Stimulated activated CD4-positive, alpha-beta T cell treated with anti-CD3 and anti-CD28 coated beads, Interleukin-15, amount 100 ng/mL, for 1 hour (primary cell): ENCODE measurements at regions not wholly inside any gene's neighbourhood (a gene's known extent, or its start where the extent isn't known, plus 50 kb on each side); places are given as distances from the start of the nearest gene placed in this dataset.
"Not testable (repeated sequence)": the region's sequence is repeated elsewhere in the genome, so short reads cannot be mapped to it uniquely, and the experiment has no call there.

Source experiments
- DNase-seq, 2 donors: peaks; one replicate each; pipeline ENCODE4 v3.0.0-alpha.2; 2020; ENCODE audit warnings: low read depth in 1 of 2, low spot score in 1 of 2

DNA sequence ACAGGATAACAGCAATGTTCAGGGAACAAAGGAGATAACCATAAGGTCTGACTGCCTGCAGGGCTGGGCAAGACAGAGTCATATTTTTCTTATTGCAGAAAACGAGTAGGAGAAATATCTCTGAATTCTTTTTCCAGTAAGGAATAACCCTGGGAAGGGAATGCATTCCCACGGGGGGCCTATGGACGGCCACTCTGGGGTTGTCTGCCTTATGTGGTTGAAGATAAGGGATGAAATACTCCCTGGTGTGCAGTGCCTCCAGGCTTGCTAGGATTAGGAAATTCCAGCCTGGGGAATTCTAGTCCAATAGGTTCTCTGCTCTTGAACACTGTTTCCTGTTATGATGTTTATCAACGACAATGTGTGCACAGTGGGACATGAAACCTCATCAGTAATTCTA lies 185.3 kb upstream of the HSFY2 start:
- no peak for DNase-seq

DNA sequence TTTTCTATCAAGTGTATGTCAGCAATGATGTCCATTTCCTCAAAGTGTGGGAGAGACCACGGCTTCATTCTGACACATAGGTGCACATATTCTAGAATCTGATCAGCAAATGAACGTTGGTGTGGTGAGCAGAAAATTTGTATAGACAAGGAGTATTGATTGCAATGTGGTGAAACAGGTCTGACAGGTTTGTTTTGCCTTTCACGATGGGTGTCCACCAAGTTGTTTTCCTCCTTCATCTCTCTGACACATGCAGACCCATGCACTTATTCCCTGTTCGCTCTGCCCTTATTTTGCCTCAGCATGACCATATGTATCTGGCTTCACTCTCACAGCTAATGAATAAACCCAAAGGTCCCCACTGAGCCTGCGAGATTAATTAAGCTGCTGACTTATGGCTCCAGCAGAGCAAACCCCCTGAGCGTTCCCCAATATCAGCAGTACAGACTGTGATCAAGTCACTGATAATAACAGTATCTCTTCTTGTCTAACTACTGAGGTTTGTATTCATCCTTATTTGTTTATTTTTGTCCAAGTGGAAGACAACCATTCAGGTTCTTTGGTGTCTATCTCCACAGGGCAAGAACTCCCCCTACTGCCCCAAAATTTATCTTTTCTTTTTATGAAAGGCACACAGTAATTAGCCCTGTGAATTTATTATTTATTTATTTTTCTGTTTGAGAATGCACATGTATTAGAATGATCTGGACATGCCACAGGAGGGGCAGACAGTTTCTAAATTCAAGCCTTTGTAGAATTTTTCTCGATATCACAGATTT lies 178.3 kb upstream of the HSFY2 start:
- no peak for DNase-seq

DNA sequence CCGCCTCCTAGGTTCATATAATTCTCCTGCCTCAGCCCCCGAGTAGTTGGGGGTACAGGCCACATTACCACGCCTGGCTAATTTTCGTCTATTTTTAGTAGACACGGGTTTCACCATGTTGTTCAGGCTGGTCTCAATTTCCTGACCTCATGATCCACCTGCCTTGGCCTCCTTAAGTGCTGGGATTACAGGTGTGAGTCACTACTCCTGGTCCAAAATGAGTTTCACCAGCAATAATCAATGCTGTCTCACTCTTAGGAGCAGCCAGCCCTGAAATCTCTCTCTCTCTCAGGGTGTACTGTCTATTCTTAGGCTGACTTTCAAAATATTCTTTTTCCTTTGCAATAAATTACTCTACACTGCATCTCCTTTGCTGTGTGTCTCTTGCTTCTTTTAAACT lies 177.5 kb upstream of the HSFY2 start:
- DNase-seq = no peak

DNA sequence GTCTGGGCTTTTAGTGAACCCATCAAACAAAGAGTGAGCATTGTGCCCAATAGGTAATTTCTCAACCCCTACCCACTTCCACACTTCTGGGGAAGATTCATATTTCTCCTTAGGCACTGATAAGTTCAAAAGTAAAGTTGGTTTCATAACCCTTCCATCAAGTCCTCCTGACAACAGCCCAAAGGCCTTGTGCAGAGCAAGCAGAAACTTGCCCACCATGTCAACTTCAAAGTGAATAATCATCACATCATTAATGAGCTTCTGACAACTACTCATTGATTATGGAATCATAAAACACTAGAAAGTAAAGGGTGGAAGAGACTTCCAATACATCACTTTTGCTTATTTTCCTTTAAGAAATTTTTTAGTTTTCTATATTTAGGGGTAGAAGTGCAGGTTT lies 163.3 kb upstream of the HSFY2 start:
- DNase-seq = no peak

DNA sequence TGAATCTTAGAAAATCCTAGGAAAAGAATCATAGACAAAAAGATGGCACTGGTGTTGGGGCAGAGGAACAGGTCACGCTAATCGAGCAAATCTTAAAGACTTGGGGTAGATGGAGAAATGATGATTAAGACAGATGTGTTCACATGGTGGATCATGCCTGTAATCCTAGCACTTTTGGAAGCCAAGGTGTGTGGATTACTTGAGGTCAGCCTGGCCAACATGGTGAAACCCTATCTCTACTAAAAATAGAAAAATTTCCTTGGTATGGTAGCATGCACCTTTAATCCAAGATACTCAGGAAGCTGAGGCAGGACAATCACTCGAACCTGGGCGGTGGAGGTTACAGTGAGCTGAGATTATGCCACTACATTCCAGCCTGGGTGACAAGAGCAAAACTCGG lies 145.7 kb upstream of the HSFY2 start:
- no peak for DNase-seq

DNA sequence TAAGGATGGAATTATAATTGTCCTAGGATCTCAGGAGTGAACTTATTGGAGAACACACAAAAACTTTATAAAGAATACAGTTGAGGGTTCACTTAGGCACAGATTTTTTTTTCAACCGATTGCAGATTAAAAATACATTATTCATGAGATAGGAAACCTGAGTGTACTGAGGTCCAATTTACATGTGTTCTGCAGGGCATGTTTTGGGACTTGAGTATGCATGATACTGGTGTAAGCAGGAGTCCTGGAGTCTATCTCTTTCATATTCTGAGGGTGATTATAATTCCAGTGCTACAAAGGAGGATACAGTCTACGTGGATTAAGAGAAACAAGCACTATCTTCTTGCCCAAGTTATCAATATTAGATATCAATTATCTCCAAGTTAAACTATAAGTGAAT lies 139.3 kb upstream of the HSFY2 start:
- DNase-seq = no peak

DNA sequence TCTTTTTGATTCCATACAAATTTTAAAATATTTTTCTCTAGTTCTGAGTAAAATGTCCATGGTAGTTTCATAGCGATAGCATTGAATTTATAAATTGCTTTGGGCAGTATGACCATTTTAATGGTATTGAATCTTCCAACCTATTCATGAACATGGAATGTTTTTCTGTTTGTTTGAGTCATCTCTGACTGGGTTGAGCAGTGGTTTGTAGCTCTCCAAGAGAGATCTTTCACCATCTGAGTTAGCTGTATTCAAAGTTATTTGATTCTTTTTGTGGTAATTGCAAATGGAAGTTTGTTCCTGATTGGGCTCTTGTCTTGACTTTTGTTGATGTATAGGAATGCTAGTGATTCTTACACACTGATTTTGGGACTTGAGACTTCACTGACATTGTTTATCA lies 136.3 kb upstream of the HSFY2 start:
- no peak for DNase-seq

DNA sequence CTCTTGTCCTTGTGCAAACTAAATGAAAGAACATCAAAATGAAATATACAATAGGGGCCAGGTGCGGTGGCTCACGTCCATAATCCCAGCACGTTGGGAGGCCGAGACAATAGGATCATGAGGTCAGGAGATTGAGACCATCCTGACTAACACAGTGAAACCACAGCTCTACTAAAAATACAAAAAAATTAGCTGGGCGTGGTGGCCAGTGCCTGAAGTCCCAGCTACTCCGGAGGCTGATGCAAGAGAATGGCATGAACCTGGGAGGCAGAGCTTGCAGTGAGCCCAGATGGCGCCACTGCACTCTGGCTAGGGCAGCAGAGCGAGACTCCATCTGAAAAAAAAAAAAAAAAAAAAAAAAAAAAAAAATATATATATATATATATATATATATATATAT lies 132.7 kb upstream of the HSFY2 start:
- DNase-seq = not testable (repeated sequence)

DNA sequence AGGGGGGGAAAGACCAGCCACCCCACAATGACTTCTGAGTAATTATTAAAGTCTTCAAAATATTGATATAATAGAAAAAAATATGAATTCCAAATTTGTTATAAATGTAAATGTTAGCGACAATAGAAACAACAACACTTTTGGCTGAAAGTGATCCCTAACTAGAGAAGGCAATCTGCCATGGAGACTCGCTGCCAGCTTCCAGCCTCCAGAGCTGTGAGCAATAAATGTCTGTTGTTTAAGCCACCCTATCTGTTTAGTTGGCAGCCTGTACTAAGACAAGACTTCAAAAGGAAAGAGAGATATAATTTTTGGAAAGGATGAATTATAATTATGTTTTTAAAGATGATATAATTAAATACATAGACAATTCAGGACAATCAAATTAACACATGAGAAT lies 130.8 kb upstream of the HSFY2 start:
- no peak for DNase-seq

DNA sequence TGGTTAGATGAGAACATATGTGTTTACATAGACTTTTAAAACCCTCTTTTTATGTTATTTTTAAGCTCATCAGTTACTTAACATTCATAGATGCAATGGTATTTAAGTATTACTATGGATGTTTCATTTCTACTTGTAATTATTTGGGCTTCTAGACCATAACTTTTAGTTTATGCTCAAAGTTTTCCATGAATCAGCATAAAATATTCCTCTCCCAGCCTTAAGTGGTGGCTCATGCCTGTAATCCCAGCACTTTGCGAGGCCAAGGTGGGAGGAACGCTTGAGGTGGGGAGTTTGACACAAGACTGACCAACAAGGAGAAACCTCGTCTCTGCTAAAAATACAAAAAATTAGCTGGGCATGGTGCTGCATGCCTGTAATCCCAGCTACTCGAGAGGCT lies 118.5 kb upstream of the HSFY2 start:
- no peak for DNase-seq

DNA sequence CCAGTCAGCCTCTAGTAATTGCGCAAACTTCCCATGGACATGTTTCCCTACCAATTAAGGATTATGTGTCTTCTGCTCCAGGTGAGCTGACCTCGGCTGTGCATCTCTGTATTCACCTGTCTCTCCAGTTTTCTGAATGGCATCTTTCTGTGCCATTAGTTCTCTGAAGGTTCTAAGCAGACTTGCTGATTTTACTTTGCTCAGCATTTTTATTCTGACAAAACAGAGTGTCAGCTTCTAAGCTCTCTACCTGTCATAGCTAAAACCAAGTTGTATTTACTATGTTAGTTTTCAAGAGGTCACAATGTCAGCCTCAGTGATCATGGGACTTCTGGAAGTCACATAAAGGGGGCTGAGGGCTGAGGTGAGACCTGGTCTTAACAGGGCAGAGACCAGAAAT lies 116.0 kb upstream of the HSFY2 start:
- no peak for DNase-seq

DNA sequence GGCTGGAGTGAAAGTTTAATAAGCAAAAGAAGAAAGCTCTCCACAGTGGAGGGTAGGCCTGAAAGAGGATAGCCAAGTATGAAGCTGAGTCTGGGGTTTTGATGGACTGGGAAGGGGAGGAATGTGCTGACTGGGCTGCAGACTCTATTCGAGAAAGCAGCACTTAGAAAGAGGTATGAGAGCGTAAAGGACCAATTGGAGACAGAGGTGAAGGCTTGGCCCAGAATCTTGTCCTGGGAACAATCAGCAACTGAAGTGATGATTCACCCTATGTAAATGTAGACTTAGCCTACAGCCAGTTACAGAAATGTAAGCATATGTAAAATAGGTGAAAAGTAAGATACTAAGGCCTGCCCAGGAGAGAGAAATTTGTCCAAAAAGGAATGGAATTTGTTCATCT lies 111.2 kb upstream of the HSFY2 start:
- DNase-seq = no peak

DNA sequence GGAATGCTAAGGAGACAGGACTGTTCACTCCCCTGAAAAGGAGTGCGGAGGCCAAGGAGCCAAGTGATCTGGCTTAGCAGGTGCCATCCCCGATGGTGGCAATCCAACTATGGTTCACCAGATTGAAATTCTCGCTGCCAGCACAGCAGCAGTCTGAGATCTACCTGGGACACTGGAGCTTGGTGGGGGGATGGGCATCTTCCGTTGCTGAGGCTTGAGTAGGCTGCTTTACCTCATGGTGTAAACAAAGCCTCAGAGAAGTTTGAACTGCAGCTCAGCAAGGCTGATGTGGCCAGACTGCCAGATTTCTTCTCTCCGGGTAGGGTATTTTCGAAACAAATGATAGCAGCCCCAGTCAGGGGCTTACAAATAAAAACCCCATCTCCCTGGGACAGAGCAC lies 95.6 kb upstream of the HSFY2 start:
- DNase-seq = not testable (repeated sequence)

DNA sequence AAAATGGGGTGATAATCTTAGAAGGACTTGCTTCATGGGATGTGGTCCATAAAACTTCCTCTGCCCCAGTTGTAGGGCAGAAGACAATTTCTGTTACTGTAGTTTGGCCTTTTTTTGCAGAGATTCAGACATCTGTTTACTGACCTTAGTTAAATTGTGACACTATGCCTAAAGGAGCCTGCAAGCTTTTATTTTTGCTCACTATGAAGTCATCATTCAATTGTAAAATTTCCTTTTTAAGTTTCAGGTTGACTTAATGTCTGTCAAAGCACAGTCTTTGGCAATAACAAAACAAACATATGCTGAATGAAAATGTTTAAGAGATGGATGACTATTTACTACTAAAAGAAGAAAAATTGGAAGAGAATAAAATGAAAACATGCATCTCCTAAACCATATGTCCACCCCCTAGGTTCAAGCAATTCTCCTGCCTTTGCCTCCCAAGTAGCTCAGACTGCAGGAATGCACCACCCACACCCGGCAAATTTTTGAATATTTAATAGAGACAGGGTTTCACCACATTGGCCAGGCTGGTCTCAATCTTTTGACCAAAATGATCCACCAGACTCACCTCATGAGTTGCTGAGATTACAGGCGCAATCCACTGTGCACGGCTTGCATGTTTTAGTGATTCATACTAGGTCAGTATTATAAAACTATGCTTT lies 93.5 kb upstream of the HSFY2 start:
- DNase-seq = not testable (repeated sequence)

DNA sequence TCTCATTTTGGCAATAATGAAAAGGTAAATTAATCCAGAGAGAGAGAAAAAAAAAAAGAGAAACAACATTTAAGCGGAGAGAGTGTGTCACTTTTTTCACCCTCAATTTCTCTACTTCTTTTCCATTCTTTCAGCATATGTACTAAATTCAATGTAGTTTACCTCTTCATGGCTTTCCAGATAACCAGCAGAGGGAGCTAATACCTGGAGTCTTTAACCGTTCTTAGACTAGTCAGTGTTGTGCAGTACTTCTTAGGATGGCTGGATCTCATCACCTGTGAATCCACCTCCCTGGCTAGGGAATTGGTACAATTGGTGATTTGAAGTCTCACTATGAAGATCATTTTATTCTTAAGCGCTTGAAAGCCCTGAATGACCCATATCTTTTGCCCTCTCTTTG lies 87.3 kb upstream of the HSFY2 start:
- not testable (repeated sequence) for DNase-seq

DNA sequence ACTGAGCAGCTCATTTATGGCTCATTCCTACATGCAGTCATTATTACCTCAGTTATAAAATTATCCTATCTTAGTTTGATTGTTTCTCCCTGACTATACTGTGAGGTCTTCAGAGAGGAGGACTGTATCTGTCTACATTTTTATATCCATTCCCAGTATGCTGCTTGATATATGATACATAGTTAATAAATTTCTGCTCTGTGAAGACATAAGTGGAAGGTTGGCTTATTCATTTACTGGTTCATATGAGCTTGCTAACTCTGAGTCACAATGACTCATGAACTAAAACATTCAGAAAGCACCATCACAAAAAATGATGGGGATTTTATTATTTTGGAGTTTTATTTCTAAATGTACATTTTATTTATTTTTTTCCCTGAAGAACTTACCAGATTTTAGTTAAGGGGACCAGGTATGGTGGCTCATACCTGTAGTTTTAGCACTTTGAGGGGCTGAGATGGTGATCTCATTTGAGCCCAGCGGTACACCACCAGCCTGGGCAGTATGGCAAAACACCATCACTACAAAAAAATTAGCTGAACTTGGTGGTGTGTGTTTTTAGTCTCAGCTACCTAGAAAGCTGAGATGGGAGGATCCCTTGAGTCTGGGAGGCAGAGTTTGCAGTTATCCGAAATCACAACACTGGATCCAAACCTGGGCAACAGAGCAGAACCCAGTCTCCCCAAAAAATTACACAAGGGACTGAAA lies 85.1 kb upstream of the HSFY2 start:
- not testable (repeated sequence) for DNase-seq

DNA sequence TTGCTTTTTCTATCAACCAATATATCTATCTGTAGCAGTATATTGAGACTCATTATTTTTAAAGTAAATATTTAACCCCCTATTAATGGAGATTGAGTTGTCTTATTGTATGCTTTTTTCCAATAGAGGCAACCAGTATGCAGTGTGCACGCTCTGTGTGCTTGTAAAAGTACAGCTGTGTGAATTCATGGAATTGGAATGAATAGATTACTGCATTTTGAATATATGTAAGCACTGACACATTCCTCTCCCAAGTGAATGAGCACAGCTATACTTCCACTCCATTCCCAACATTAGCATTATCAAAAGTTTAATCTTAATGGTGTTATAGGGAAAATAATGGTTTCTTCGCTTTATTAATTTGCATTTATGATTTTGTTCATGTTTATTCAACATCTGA lies 81.6 kb upstream of the HSFY2 start:
- not testable (repeated sequence) for DNase-seq

DNA sequence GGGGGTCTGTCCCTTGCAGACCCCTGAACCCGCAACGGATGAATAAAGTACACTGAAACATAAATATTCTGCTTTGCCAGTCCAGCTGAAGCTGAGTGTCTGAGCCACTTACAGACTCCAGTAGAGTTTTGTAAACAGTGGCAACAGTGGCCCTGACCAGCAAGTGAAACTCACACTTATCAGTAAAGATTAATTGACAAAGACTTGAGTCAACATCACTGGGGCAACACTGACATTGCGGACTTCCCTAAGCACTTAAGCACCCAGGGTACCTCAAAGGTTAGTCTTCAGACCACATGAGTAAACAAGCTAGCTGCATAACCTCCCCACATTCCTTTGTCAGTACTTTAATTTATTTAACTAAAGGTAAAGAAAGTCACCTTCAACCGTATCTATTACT lies 79.8 kb upstream of the HSFY2 start:
- not testable (repeated sequence) for DNase-seq

DNA sequence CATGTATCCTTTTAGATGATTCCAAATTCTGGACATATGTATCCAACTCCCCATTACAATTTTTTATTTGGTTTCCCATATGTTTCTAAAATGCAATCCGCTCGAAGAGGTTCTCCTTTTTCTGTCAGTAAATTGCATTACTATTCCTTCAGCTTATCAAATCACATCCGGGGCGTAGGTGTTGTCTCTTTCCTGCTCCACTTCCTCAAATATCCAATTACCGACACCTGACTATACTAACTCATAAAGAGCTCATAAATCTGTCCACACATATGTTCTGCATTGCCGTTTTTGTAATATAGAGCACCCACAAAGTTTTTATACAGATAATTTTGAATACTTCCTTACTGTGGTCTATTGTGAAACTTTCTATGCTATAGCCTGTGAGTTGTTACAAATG lies 63.1 kb upstream of the HSFY2 start:
- not testable (repeated sequence) for DNase-seq
